ENCODE measurements at regions not wholly inside any gene's neighbourhood (a gene's known extent, or its start where the extent isn't known, plus 50 kb on each side); places are given as distances from the start of the nearest gene placed in this dataset.

DNA sequence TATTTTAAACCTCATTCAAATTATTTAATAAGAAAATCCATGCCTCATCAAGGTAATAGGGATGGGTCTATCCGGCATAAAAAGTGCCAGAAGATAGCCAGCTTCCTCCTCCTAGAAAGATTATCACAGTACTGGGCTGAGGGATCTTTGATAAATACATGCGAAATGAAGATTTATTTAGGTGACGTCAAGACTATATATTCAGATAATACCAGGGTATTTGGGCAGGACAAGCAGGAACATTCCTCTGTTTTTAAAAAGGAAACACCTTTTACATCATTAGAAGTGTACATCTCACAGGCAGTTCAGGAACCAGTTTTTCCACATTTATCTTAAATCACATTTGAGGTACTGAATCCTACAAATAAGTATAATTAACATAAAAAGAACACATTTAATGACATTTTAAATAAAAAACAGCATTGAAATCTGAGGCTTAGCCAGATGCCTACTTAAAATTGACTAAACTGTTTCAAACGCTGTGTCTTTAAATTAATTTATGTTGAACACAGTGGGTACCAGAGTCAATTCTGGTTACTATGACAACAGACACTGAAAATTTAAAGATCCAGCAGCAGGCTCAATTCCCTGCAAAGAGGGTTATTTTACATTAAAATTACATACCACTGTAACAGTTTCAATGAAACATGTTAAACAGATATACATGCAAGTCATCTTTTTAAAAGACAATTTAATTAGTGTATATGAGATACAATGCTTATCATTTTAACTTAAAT is 124.7 kb upstream of the SLCO6A1 start:
- H3K56ac ChIP-seq (ENCODE audit: extremely low read depth, insufficient read depth, low read length), result no peak overlapping the region
- no peaks in the 10 kb centered on the region for H3K9me3 ChIP-seq (ENCODE audit: control insufficient read depth, insufficient read depth, low read length)
- CTCF ChIA-PET, result no interaction called here
- DNase-seq, result no peak
- H2BK120ac ChIP-seq (ENCODE audit: low read depth, low read length), result no peak overlapping the region
- no TSS peak for BruUV-seq (replicated peaks)
- no peak overlapping the region for H4K91ac ChIP-seq (ENCODE audit: insufficient read depth, low read depth, low read length)
- H4K5ac ChIP-seq (ENCODE audit: low read depth, low read length), result no peak overlapping the region
- H2AK5ac ChIP-seq (ENCODE audit: low read depth, low read length), result no peak overlapping the region
- dilution Hi-C loops (cut with HindIII; ENCODE audit: low sequenced_read_pairs, unreplicated experiment) (no loop called here), in situ Hi-C loops (cut with MboI; ENCODE audit: low sequenced_read_pairs) (no loop called here), intact Hi-C loops (cut with micrococcal nuclease) (no loop called here)
- ATAC-seq (ENCODE audit: low read depth), result no peak
- H3K4me3 ChIP-seq (ENCODE audit: insufficient read depth, low read depth, low read length), result no peak overlapping the region
- TF ChIP-seq BHLHE40 (IDR thresholded peaks at IDR 0.05; ENCODE audit: low read depth, low read length) (no peak), NFE2L2 (IDR thresholded peaks at IDR 0.05; ENCODE audit: low read depth, low read length) (no peak), CHD1 (IDR thresholded peaks at IDR 0.05; ENCODE audit: low read depth, low read length) (no peak), RFX5 (IDR thresholded peaks at IDR 0.05; ENCODE audit: low read depth, low read length) (no peak), FOS (IDR thresholded peaks at IDR 0.05; ENCODE audit: low read depth, low read length) (no peak), SMC3 (IDR thresholded peaks at IDR 0.05; ENCODE audit: low read depth, low read length) (no peak), MAZ (IDR thresholded peaks at IDR 0.05; ENCODE audit: borderline replicate concordance, low read depth, low read length) (no peak), POLR2A (IDR thresholded peaks at IDR 0.05; ENCODE audit: low read depth, low read length) (no peak), MXI1 (IDR thresholded peaks at IDR 0.05; ENCODE audit: borderline replicate concordance, low read depth, low read length) (no peak), RAD21 (IDR thresholded peaks at IDR 0.05; ENCODE audit: low read length) (no peak), RCOR1 (IDR thresholded peaks at IDR 0.05; ENCODE audit: insufficient replicate concordance, low read length) (no peak)
- TF ChIP-seq, protein P1, sequence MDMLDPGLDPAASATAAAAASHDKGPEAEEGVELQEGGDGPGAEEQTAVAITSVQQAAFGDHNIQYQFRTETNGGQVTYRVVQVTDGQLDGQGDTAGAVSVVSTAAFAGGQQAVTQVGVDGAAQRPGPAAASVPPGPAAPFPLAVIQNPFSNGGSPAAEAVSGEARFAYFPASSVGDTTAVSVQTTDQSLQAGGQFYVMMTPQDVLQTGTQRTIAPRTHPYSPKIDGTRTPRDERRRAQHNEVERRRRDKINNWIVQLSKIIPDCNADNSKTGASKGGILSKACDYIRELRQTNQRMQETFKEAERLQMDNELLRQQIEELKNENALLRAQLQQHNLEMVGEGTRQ (IDR thresholded peaks at IDR 0.05; ENCODE audit: low read depth, low read length), result no peak
- TF ChIP-seq, protein P2, sequence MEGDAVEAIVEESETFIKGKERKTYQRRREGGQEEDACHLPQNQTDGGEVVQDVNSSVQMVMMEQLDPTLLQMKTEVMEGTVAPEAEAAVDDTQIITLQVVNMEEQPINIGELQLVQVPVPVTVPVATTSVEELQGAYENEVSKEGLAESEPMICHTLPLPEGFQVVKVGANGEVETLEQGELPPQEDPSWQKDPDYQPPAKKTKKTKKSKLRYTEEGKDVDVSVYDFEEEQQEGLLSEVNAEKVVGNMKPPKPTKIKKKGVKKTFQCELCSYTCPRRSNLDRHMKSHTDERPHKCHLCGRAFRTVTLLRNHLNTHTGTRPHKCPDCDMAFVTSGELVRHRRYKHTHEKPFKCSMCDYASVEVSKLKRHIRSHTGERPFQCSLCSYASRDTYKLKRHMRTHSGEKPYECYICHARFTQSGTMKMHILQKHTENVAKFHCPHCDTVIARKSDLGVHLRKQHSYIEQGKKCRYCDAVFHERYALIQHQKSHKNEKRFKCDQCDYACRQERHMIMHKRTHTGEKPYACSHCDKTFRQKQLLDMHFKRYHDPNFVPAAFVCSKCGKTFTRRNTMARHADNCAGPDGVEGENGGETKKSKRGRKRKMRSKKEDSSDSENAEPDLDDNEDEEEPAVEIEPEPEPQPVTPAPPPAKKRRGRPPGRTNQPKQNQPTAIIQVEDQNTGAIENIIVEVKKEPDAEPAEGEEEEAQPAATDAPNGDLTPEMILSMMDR (conservative IDR thresholded peaks at IDR 0.05; ENCODE audit: low read depth, low read length), result no peak
- TF ChIP-seq, protein P3, sequence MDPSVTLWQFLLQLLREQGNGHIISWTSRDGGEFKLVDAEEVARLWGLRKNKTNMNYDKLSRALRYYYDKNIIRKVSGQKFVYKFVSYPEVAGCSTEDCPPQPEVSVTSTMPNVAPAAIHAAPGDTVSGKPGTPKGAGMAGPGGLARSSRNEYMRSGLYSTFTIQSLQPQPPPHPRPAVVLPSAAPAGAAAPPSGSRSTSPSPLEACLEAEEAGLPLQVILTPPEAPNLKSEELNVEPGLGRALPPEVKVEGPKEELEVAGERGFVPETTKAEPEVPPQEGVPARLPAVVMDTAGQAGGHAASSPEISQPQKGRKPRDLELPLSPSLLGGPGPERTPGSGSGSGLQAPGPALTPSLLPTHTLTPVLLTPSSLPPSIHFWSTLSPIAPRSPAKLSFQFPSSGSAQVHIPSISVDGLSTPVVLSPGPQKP (IDR thresholded peaks at IDR 0.05; ENCODE audit: borderline replicate concordance, low read depth, low read length), result no peak
- WGBS, 2 experiments (ENCODE audit: extremely low coverage in 2 of 2, insufficient read length in 1 of 2), result no CpG with 5 or more reads among the region's 4 CpGs
- H3K27ac ChIP-seq (ENCODE audit: insufficient read depth, low read length), result no peak overlapping the region
- H2BK5ac ChIP-seq (ENCODE audit: low read depth, low read length, poor library complexity, severe bottlenecking), result no peak overlapping the region
- H3K4ac ChIP-seq (ENCODE audit: low read depth, low read length), result no peak overlapping the region
- H3K36me3 ChIP-seq (ENCODE audit: control insufficient read depth, insufficient read depth, low read length), result no peaks in the 10 kb centered on the region
- no peaks in the 10 kb centered on the region for H3K27me3 ChIP-seq (ENCODE audit: control insufficient read depth, insufficient read depth, low read length)
- no peak overlapping the region for H2BK15ac ChIP-seq (ENCODE audit: low read depth, low read length)
- peaks cover 2% of the 10 kb centered on the region; the same call in 1 of the 2 replicates for H3K4me1 ChIP-seq (ENCODE audit: control insufficient read depth, insufficient read depth, low read length)
- H3K14ac ChIP-seq (replicated peaks; ENCODE audit: low read depth, low read length), result no peak overlapping the region
- no peak overlapping the region for H4K8ac ChIP-seq (ENCODE audit: low read depth in 2 of 2, low read length in 2 of 2)
- no peak overlapping the region for H3K23ac ChIP-seq (ENCODE audit: low read depth, low read length)
- H3K4me2 ChIP-seq (ENCODE audit: low read depth, low read length), result no peak overlapping the region
- no peaks in the 10 kb centered on the region for H4K20me1 ChIP-seq (ENCODE audit: insufficient read depth, low read length)
- H3K79me1 ChIP-seq (ENCODE audit: low read depth in 1 of 2, low read length in 2 of 2), result no peaks in the 10 kb centered on the region
- H3K9me1 ChIP-seq (ENCODE audit: insufficient read depth, low read length), result no peaks in the 10 kb centered on the region
- no peak overlapping the region for H3K9ac ChIP-seq (ENCODE audit: low read depth, low read length)
- POLR2A ChIA-PET (ENCODE audit: unreplicated experiment), result no interaction called here
- H2AK9ac ChIP-seq (replicated peaks; ENCODE audit: low read depth, low read length, poor library complexity), result no peak overlapping the region
- H2BK20ac ChIP-seq (ENCODE audit: low read depth, low read length), result no peak overlapping the region
- H2AFZ ChIP-seq (replicated peaks; ENCODE audit: low read length, poor library complexity), result no peak overlapping the region
- H3K18ac ChIP-seq (ENCODE audit: low read depth, low read length), result no peak overlapping the region

All from IMR-90 (cell line).